T-cell (primary cell): ENCODE measurements at regions not wholly inside any gene's neighbourhood (a gene's known extent, or its start where the extent isn't known, plus 50 kb on each side); places are given as distances from the start of the nearest gene placed in this dataset.

Source experiments
- ATAC-seq, 4 experiments: fragments of 200-7000 bp in 3 of 4; fragments of 150-1000 bp in 1 of 4; cut with Tn5 transposase; replicated peaks in 1 of 4; 1 replicate in 3 of 4; 2 replicates in 1 of 4; pipeline ENCODE4 v1.10.0; 2021; ENCODE audit warnings: moderate library complexity in 3 of 4, mild to moderate bottlenecking in 2 of 4, moderate number of reproducible peaks in 1 of 4
- CTCF ChIA-PET, 2 donors: fragments of 300-600 bp; sonication (Branson Sonifier 250); formaldehyde crosslinking; loops; one replicate each; lab custom pipeline; 2022; ENCODE audit warnings: antibody characterized with exemption in 2 of 2; lab: Charles Lee
- POLR2A ChIA-PET, 2 donors: fragments of 300-600 bp; sonication (Branson Sonifier 250); formaldehyde crosslinking; loops; one replicate each; lab custom pipeline; 2022; ENCODE audit warnings: antibody characterized with exemption in 2 of 2; lab: Charles Lee
- DNase-seq, 35 experiments: peaks; one replicate each; pipeline versions ENCODE4 v3.0.0 to v3.0.0-alpha.2; 2013 to 2023
- H3K27ac ChIP-seq: one replicate; pipeline ENCODE4 v1.5.1; 2013; ENCODE audit warnings: low read length
- H3K27me3 ChIP-seq, 2 experiments: replicated peaks in 1 of 2; 1 replicate in 1 of 2; 2 replicates in 1 of 2; pipeline versions ENCODE4 v1.6.1 to v1.7.0; 2013; ENCODE audit warnings: low read length in 1 of 2, mixed read lengths in 1 of 2; ENCODE audit not compliant: control insufficient read depth in 2 of 2, insufficient read depth in 2 of 2; ENCODE audit errors: extremely low read depth in 1 of 2
- H3K36me3 ChIP-seq, 2 donors: 1 replicate in 1 of 2; 2 replicates in 1 of 2; pipeline versions ENCODE4 v1.6.1 to v1.7.0; 2013; ENCODE audit warnings: low read length in 1 of 2; ENCODE audit not compliant: control insufficient read depth in 2 of 2, insufficient read depth in 1 of 2; ENCODE audit errors: extremely low read depth in 1 of 2
- H3K4me1 ChIP-seq, 2 experiments: 1 replicate in 1 of 2; 2 replicates in 1 of 2; pipeline versions ENCODE4 v1.6.1 to v1.7.0; 2013; ENCODE audit warnings: low read length in 2 of 2, mixed read lengths in 1 of 2; ENCODE audit not compliant: insufficient read depth in 2 of 2, control insufficient read depth in 1 of 2; ENCODE audit errors: extremely low read depth in 1 of 2
- H3K4me3 ChIP-seq, 2 donors: 1 replicate in 1 of 2; 2 replicates in 1 of 2; pipeline versions ENCODE4 v1.5.1 to v1.7.0; 2013; ENCODE audit warnings: mild to moderate bottlenecking in 2 of 2, low read length in 1 of 2, moderate library complexity in 1 of 2; ENCODE audit not compliant: control insufficient read depth in 1 of 2; ENCODE audit errors: extremely low read depth in 1 of 2
- H3K9me3 ChIP-seq: 2 replicates; pipeline ENCODE4 v1.7.0; 2013
- H3K27ac Mint-ChIP-seq, 2 donors: one replicate each; pipeline ENCODE4 v1.8.0; 2020 to 2021; ENCODE audit warnings: mild to moderate bottlenecking in 2 of 2, mixed read lengths in 2 of 2
- H3K27me3 Mint-ChIP-seq, 2 donors: one replicate each; pipeline ENCODE4 v1.8.0; 2021 to 2022; ENCODE audit warnings: mixed read lengths in 2 of 2
- H3K36me3 Mint-ChIP-seq: one replicate; pipeline ENCODE4 v1.8.0; 2021; ENCODE audit warnings: mixed read lengths
- H3K4me1 Mint-ChIP-seq, 3 donors: one replicate each; pipeline ENCODE4 v1.8.0; 2020 to 2022; ENCODE audit warnings: mixed read lengths in 3 of 3, mild to moderate bottlenecking in 1 of 3
- H3K4me3 Mint-ChIP-seq, 3 donors: one replicate each; pipeline ENCODE4 v1.8.0; 2020 to 2022; ENCODE audit warnings: mild to moderate bottlenecking in 3 of 3, mixed read lengths in 3 of 3, moderate library complexity in 3 of 3
- H3K9me3 Mint-ChIP-seq, 3 donors: one replicate each; pipeline ENCODE4 v1.8.0; 2020 to 2022; ENCODE audit warnings: mixed read lengths in 3 of 3
- WGBS: methylation state at CpG from one replicate; pipeline ENCODE4 v1.1.5; 2013; ENCODE audit warnings: missing lambda C conversion rate; ENCODE audit not compliant: insufficient coverage; 5-methylcytosine and 5-hydroxymethylcytosine counted together

DNA sequence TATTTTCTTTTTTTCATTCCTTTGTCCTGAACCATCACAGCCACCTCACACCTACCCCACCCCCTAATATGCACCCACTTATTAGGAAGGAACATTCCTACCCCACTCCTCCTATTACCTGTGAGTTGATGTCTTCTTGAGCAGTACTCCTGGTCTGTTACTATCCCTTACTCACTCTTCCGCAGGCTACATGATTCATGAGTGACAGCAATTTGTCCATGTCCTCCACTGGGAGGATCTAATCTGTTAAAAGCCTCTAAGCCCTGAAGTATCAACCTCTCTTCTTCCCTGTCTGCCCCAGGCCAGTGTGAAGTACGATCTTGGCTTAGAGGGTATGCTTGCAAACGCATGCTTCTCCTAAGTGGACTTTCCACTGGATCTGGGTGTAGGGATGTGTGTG is 75.6 kb upstream of the RFX8 start:
- peaks cover 15 to 23% (median 20%) of the 10 kb centered on the region in 3 donors for H3K4me1 Mint-ChIP-seq
- WGBS = 100% methylated on average over 1 of the region's 3 CpGs
- Histone ChIP-seq H3K9me3 (no peaks in the 10 kb centered on the region), H3K27ac (no peak overlapping the region), H3K4me1 (peaks cover 4 to 5% of the 10 kb centered on the region in 2 experiments), H3K27me3 (no peaks in the 10 kb centered on the region), H3K36me3 (no peaks in the 10 kb centered on the region), H3K4me3 (no peak overlapping the region)
- ChIA-PET CTCF (no interaction called here), POLR2A (no interaction called here)
- DNase-seq = no peak
- no peaks in the 10 kb centered on the region for H3K27me3 Mint-ChIP-seq
- no peak overlapping the region for H3K4me3 Mint-ChIP-seq
- no peaks in the 10 kb centered on the region for H3K36me3 Mint-ChIP-seq
- ATAC-seq = no peak
- H3K27ac Mint-ChIP-seq = no peak overlapping the region
- H3K9me3 Mint-ChIP-seq = no peaks in the 10 kb centered on the region

DNA sequence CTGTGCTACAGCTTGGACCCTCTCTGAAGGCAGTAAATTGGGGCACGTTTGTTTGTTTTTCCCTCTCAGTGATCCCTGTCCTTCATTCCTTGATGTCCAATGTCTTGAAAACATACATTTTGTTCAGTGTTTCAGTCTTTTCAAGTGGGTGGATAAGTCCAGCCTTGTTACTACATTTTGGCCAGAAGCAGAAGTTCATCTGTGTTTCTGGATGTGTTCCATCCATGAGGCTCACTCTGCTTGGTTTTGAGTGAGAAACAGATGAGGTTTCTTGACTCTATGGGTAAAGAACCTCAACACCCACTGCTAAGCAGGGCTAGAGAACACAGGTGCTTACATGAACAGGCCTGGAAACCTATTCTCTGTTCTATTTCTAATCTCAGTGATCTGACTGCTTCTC is 74.5 kb upstream of the RFX8 start:
- POLR2A ChIA-PET = interaction anchor here in 1 of 2 donors (0.6 kb wide), 1 partner anchor 65 kb away, joined by 3 read pairs; no protein-coding TSS in a partner anchor
- Mint-ChIP-seq H3K27ac (no peak overlapping the region), H3K27me3 (no peaks in the 10 kb centered on the region), H3K36me3 (no peaks in the 10 kb centered on the region), H3K9me3 (no peaks in the 10 kb centered on the region), H3K4me3 (no peak overlapping the region), H3K4me1 (peaks cover 15 to 23% (median 20%) of the 10 kb centered on the region in 3 donors)
- no peak overlapping the region for H3K4me3 ChIP-seq
- DNase-seq (no peak), ATAC-seq (no peak)
- H3K27me3 ChIP-seq = peaks cover 0 to 2% of the 10 kb centered on the region in 2 experiments
- CTCF ChIA-PET = no interaction called here
- H3K27ac ChIP-seq = no peak overlapping the region
- no peaks in the 10 kb centered on the region for H3K9me3 ChIP-seq
- peaks cover 4 to 5% of the 10 kb centered on the region in 2 experiments for H3K4me1 ChIP-seq
- H3K36me3 ChIP-seq = no peaks in the 10 kb centered on the region
- no CpG with 5 or more reads among the region's 1 CpG for WGBS

DNA sequence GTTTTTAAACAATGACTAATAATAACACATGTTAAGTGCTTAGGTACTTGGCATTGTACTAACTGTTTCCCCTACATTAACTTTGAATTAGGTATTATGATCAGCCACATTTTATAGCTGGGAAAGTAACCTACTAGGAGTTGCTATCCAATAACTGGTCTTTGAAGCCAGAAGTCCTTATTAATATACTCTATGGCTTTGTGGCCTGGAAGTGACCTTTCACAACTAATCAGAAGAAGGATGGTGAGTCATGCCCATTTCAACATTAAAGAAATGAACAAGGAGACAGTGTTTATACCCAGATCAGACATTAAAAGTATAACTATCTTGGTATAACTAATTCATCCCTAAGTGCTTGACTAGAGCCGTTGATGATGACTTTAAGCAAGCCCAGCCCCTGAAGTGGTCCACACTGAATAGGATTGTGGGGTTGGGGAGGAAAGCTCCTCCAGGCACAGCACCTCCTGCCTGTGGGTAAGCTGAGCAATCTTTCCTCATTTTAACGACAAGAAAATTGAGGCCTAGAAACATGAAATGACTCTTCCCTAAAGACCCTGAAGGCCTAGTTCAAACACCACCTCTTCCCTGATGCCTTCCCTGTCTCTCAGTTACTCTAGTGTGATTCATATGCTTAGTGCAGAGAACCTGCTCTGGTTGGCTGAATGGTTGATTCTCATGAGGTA is 71.6 kb upstream of the RFX8 start:
- Histone ChIP-seq H3K27ac (no peak overlapping the region), H3K27me3 (peaks cover 0 to 2% of the 10 kb centered on the region in 2 experiments), H3K9me3 (no peaks in the 10 kb centered on the region), H3K36me3 (no peaks in the 10 kb centered on the region), H3K4me3 (no peak overlapping the region), H3K4me1 (peaks cover 4% of the 10 kb centered on the region in 2 experiments)
- H3K27ac Mint-ChIP-seq = no peak overlapping the region
- POLR2A ChIA-PET = no interaction called here
- H3K27me3 Mint-ChIP-seq = no peaks in the 10 kb centered on the region
- peaks cover 0 to 4% (median 0%) of the 10 kb centered on the region in 3 donors for H3K9me3 Mint-ChIP-seq
- ATAC-seq (no peak), DNase-seq (no peak)
- H3K4me3 Mint-ChIP-seq = no peak overlapping the region
- H3K36me3 Mint-ChIP-seq = peaks cover 4% of the 10 kb centered on the region
- no CpG with 5 or more reads among the region's 2 CpGs for WGBS
- H3K4me1 Mint-ChIP-seq = peaks cover 8 to 13% (median 11%) of the 10 kb centered on the region in 3 donors
- CTCF ChIA-PET = no interaction called here

DNA sequence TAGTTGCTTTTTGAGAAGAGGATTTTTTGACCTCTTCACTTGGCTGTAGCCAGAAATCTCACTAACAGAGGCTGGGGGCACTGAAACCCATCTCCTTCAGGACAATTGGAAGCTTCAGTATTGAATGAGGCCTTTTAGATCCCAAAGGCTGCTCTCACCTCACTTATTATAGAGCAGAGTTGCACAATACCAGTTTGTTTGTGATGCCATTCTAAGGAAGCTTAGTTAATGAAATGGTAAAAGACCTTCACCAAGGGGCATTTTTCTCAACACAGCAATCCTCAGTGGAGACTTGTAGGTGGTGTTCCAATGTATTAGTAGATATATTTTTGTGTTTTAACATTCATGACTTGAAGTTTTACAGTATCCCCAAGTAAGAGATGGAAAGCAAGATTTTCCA is 71.0 kb upstream of the RFX8 start:
- no peak for DNase-seq
- H3K27ac Mint-ChIP-seq = no peak overlapping the region
- no peak overlapping the region for H3K4me3 ChIP-seq
- no peak overlapping the region for H3K27ac ChIP-seq
- ChIA-PET CTCF (no interaction called here), POLR2A (no interaction called here)
- peaks cover 4% of the 10 kb centered on the region for H3K36me3 Mint-ChIP-seq
- no peaks in the 10 kb centered on the region for H3K27me3 Mint-ChIP-seq
- H3K4me1 ChIP-seq = peaks cover 0 to under 1% of the 10 kb centered on the region in 2 experiments
- no peak for ATAC-seq
- H3K9me3 Mint-ChIP-seq = peaks cover 0 to 4% (median 0%) of the 10 kb centered on the region in 3 donors
- peaks cover 0 to 2% of the 10 kb centered on the region in 2 experiments for H3K27me3 ChIP-seq
- peaks cover 2 to 7% (median 6%) of the 10 kb centered on the region in 3 donors for H3K4me1 Mint-ChIP-seq
- H3K36me3 ChIP-seq = no peaks in the 10 kb centered on the region
- H3K9me3 ChIP-seq = no peaks in the 10 kb centered on the region
- no peak overlapping the region for H3K4me3 Mint-ChIP-seq

DNA sequence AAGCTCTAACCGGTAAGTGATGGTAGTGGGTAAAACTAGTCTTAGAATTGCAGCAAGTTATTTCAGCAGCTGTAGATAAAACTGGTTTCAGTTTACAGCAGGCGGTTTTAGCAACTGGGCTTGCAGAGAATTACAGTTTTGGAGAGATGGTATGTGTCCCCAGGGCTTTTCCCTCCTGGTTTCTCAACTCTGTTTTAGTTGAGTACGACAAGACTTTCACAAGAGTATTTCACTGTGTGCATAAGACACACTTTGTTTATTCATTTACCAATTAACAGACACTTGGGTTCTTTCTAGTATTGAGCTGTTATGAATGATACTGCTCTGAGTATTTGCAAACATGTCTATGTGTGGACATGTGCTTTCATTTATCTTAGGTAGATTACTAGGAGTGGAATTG is 65.6 kb upstream of the RFX8 start:
- Histone ChIP-seq H3K27ac (no peak overlapping the region), H3K36me3 (no peaks in the 10 kb centered on the region), H3K4me1 (no peaks in the 10 kb centered on the region), H3K9me3 (no peaks in the 10 kb centered on the region), H3K27me3 (peaks cover 0 to 2% of the 10 kb centered on the region in 2 experiments), H3K4me3 (no peak overlapping the region)
- no peak overlapping the region for H3K4me3 Mint-ChIP-seq
- 90% methylated on average over 2 of the region's 3 CpGs for WGBS
- POLR2A ChIA-PET = no interaction called here
- peaks cover 4% of the 10 kb centered on the region for H3K36me3 Mint-ChIP-seq
- DNase-seq (no peak), ATAC-seq (no peak)
- H3K9me3 Mint-ChIP-seq = peaks cover 0 to 4% (median 0%) of the 10 kb centered on the region in 3 donors
- CTCF ChIA-PET = no interaction called here
- no peak overlapping the region for H3K27ac Mint-ChIP-seq
- H3K27me3 Mint-ChIP-seq = no peaks in the 10 kb centered on the region
- no peaks in the 10 kb centered on the region for H3K4me1 Mint-ChIP-seq

DNA sequence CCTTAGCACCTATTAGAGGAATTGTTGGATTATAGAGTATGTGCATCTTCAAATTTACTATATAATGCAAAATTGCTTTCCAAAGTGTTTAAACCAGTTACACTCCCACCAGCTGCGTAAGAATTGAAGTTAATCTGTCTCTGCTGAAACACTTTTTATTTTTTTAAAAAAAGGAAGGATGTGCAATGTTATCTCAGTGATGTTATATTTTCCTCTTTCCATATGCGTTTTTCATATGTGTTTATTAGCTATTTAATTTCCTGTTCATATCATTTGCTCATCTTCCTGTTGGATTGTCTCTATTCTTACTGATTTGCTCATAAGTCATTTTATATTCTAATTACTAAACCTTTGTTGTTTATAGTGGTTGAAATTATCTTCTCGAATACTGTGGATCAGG is 63.2 kb upstream of the RFX8 start:
- WGBS = no CpG with 5 or more reads among the region's 3 CpGs
- Mint-ChIP-seq H3K27me3 (no peaks in the 10 kb centered on the region), H3K9me3 (no peaks in the 10 kb centered on the region), H3K4me1 (no peaks in the 10 kb centered on the region), H3K27ac (no peak overlapping the region), H3K4me3 (no peak overlapping the region), H3K36me3 (no peaks in the 10 kb centered on the region)
- no peaks in the 10 kb centered on the region for H3K4me1 ChIP-seq
- no peaks in the 10 kb centered on the region for H3K36me3 ChIP-seq
- H3K9me3 ChIP-seq = no peaks in the 10 kb centered on the region
- no peak for DNase-seq
- ChIA-PET CTCF (no interaction called here), POLR2A (no interaction called here)
- no peak overlapping the region for H3K4me3 ChIP-seq
- ATAC-seq = no peak
- no peaks in the 10 kb centered on the region for H3K27me3 ChIP-seq
- no peak overlapping the region for H3K27ac ChIP-seq
